MM.1S (cell line): ENCODE measurements at regions not wholly inside any gene's neighbourhood (a gene's known extent, or its start where the extent isn't known, plus 50 kb on each side); places are given as distances from the start of the nearest gene placed in this dataset.

Source experiments
- DNase-seq: peaks from one replicate; pipeline ENCODE4 v3.0.0-alpha.2; 2015
- H2AFZ ChIP-seq: fragments of 300-600 bp; sonication (generic); 2 replicates; pipeline ENCODE4 v1.6.0; 2016; ENCODE audit warnings: antibody characterized with exemption, low read length
- H3F3A ChIP-seq: fragments of 300-600 bp; sonication (generic); 2 replicates; pipeline ENCODE4 v1.6.1; 2016; ENCODE audit warnings: mild to moderate bottlenecking, antibody characterized with exemption, low read length, moderate library complexity, mixed read lengths; ENCODE audit not compliant: insufficient read depth
- H3K27ac ChIP-seq: fragments of 300-600 bp; sonication (generic); 2 replicates; pipeline ENCODE4 v1.5.1; 2016; ENCODE audit warnings: mild to moderate bottlenecking, low read length
- H3K27me3 ChIP-seq: fragments of 300-600 bp; sonication (generic); replicated peaks from 2 replicates; pipeline ENCODE4 v1.6.0; 2016; ENCODE audit warnings: low read length; ENCODE audit not compliant: insufficient read depth
- H3K36me3 ChIP-seq: fragments of 300-600 bp; sonication (generic); replicated peaks from 2 replicates; pipeline ENCODE4 v1.6.1; 2016; ENCODE audit warnings: mild to moderate bottlenecking, low read length, mixed read lengths; ENCODE audit not compliant: insufficient read depth
- H3K4me1 ChIP-seq: fragments of 300-600 bp; sonication (generic); 2 replicates; pipeline ENCODE4 v1.6.1; 2016; ENCODE audit warnings: low read length, mixed read lengths
- H3K4me2 ChIP-seq: fragments of 300-600 bp; sonication (generic); 2 replicates; pipeline ENCODE4 v1.6.0; 2016; ENCODE audit warnings: low read depth, low read length
- H3K4me3 ChIP-seq: fragments of 300-600 bp; sonication (generic); 2 replicates; pipeline ENCODE4 v1.5.1; 2016; ENCODE audit warnings: low read length, mixed read lengths
- H3K79me2 ChIP-seq: fragments of 300-600 bp; sonication (generic); 2 replicates; pipeline ENCODE4 v1.6.1; 2016; ENCODE audit warnings: mixed run types, low read length, mixed read lengths
- H3K9ac ChIP-seq: fragments of 300-600 bp; sonication (generic); 2 replicates; pipeline ENCODE4 v1.6.1; 2016; ENCODE audit warnings: low read length, mixed read lengths
- H3K9me2 ChIP-seq: fragments of 300-600 bp; sonication (generic); replicated peaks from 2 replicates; pipeline ENCODE4 v1.6.1; 2016; ENCODE audit warnings: mild to moderate bottlenecking, low read length, mixed read lengths; ENCODE audit not compliant: insufficient read depth
- H3K9me3 ChIP-seq: fragments of 300-600 bp; sonication (generic); replicated peaks from 2 replicates; pipeline ENCODE4 v1.6.1; 2016; ENCODE audit warnings: mild to moderate bottlenecking, low read length, mixed read lengths; ENCODE audit not compliant: insufficient read depth
- H4K20me1 ChIP-seq: fragments of 300-600 bp; sonication (generic); 2 replicates; pipeline ENCODE4 v1.6.1; 2016; ENCODE audit warnings: mild to moderate bottlenecking, low read length, moderate library complexity, mixed read lengths; ENCODE audit not compliant: insufficient read depth
- CTCF ChIP-seq: fragments of 300-600 bp; sonication (generic); IDR thresholded peaks from 2 replicates; pipeline ENCODE4 v1.5.1; 2016; ENCODE audit warnings: antibody characterized with exemption, low read length, mixed read lengths
- EZH2 ChIP-seq: fragments of 300-600 bp; sonication (generic); optimal IDR thresholded peaks from 2 replicates; pipeline ENCODE3; 2017; ENCODE audit warnings: low read depth, mild to moderate bottlenecking, antibody characterized with exemption, low read length, mixed read lengths
- EZH2phosphoT487 ChIP-seq: fragments of 300-600 bp; sonication (generic); IDR thresholded peaks from 2 replicates; pipeline ENCODE4 v1.6.1; 2018; ENCODE audit warnings: antibody characterized with exemption, low read length

DNA sequence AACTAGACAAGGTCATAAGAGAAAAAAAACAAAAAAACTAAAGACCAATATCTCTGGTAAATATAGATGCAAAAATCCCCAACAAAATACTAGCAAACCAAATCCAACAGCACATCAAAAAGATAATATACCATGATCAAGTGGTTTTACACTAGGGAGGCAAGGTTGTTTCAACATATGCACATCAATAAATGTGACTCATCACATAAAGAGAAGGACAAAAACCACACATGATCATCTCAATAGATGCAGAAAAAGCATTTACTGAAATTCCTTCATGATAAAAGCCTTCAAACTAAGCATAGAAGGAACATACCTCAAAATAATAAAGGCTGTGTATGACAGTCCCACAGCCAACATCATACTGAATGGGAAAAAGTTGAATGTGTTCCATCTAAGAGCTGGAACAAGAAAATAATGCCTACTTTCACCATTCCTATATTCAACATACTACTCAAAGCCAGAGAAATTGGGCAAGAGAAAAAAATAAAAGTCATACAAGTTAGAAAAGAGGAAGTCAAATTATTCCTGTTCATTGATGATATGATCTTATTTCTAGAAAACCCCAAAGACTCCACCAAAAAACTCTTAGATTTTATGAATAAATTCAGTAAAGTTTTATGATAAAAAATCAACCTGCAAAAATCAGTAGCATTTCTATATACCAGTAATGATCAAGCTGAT, 72.2 kb upstream of the FAM169A start:
- no peaks in the 10 kb centered on the region for H3K4me1 ChIP-seq
- no peak overlapping the region for H3K27ac ChIP-seq
- no peak for DNase-seq
- no peak overlapping the region for H2AFZ ChIP-seq
- no peak overlapping the region for H3K4me2 ChIP-seq
- no peak overlapping the region for H3K4me3 ChIP-seq
- H3K36me3 ChIP-seq = no peaks in the 10 kb centered on the region
- no peaks in the 10 kb centered on the region for H3K9me3 ChIP-seq
- H3K79me2 ChIP-seq = no peaks in the 10 kb centered on the region
- no peak overlapping the region for H3K9ac ChIP-seq
- no peaks in the 10 kb centered on the region for H3K9me2 ChIP-seq
- H3K27me3 ChIP-seq = no peaks in the 10 kb centered on the region
- H3F3A ChIP-seq = no peaks in the 10 kb centered on the region
- TF ChIP-seq EZH2phosphoT487 = no peak
- TF ChIP-seq EZH2 = no peak
- TF ChIP-seq CTCF = no peak
- H4K20me1 ChIP-seq = no peaks in the 10 kb centered on the region

DNA sequence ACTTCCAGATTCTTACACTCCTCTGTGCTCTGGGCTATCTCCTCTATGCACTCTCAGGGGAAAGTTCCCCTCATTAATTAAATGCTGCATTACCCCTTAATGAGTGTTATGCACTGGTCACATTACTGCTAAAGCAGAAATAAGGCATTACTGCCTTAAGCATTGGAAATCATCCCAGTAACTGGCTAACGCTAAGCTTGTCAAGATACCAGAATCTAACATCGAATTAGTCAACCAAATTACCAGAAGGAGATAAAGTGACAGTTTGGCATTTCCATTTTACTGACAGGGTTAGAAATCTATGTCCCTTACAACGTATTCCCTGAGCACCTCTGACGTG, 69.5 kb upstream of the FAM169A start:
- no peak for TF ChIP-seq EZH2phosphoT487
- no peak for TF ChIP-seq EZH2
- no peak overlapping the region for H3K27ac ChIP-seq
- no peaks in the 10 kb centered on the region for H3K4me1 ChIP-seq
- no peak for DNase-seq
- H3F3A ChIP-seq = no peaks in the 10 kb centered on the region
- H3K4me3 ChIP-seq = no peak overlapping the region
- no peaks in the 10 kb centered on the region for H3K79me2 ChIP-seq
- H2AFZ ChIP-seq = no peak overlapping the region
- H3K9ac ChIP-seq = no peak overlapping the region
- no peaks in the 10 kb centered on the region for H3K9me2 ChIP-seq
- H3K36me3 ChIP-seq = no peaks in the 10 kb centered on the region
- no peaks in the 10 kb centered on the region for H3K9me3 ChIP-seq
- no peak overlapping the region for H3K4me2 ChIP-seq
- no peaks in the 10 kb centered on the region for H4K20me1 ChIP-seq
- no peaks in the 10 kb centered on the region for H3K27me3 ChIP-seq

DNA sequence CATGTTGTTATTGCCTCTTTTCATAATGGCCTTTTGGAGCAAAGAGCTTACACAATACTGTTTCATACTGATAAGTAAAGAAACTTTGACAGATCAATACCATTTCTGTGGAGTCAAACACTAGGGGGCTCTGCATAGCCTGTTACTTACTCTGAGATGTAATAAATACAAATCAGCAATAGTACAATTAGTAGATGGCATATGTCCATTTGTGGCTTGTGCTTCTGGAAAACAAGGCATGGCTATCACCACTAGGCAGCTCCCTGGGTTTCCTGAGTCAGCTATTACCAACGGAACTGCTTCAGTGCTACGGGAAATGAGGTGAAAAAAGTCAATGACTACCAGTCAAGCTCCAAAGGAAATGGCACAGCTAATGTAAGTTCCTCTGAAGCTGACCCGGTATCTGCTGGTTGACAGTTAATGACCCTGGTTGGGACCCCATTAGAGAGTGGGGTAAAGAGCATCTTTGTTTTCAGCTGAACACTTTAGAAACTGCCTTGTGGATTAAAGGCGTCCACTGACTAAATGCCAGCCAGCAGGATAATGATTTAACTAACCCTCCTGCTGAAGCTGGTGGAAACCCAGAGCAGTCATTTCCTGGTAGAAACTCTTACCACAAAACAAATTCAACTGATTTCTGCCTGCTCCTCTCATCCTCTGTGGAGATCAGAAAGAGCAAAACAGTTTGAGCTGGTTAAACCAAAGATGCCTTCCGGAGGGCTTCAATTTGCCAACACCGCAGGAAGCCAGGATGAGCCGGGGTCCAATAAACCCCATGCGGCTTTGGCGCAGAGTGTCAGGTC, 69.0 kb upstream of the FAM169A start:
- no peak for DNase-seq
- Histone ChIP-seq H3K4me2 (no peak overlapping the region), H3K4me1 (no peaks in the 10 kb centered on the region), H3K36me3 (no peaks in the 10 kb centered on the region), H3K79me2 (no peaks in the 10 kb centered on the region), H3K9me2 (no peaks in the 10 kb centered on the region), H3F3A (no peaks in the 10 kb centered on the region), H3K9me3 (no peaks in the 10 kb centered on the region), H4K20me1 (no peaks in the 10 kb centered on the region), H2AFZ (no peak overlapping the region), H3K4me3 (no peak overlapping the region), H3K9ac (no peak overlapping the region), H3K27ac (no peak overlapping the region), H3K27me3 (no peaks in the 10 kb centered on the region)
- TF ChIP-seq EZH2phosphoT487 (no peak), CTCF (peak; percentile 38)

- H3K4me3 ChIP-seq = no peak overlapping the region
- H3F3A ChIP-seq = no peaks in the 10 kb centered on the region
- H3K9ac ChIP-seq = no peak overlapping the region
These were observed 61.1 kb upstream of the FAM169A start for GRCh38 chr5:74927336-74927735.

More at GRCh38 chr5:74927336-74927735, 61.1 kb upstream of the FAM169A start:
- Histone ChIP-seq H3K9me3 (no peaks in the 10 kb centered on the region), H3K79me2 (no peaks in the 10 kb centered on the region), H4K20me1 (no peaks in the 10 kb centered on the region), H3K4me2 (no peak overlapping the region), H3K36me3 (no peaks in the 10 kb centered on the region), H3K27ac (no peak overlapping the region), H3K27me3 (no peaks in the 10 kb centered on the region), H3K9me2 (no peaks in the 10 kb centered on the region), H2AFZ (no peak overlapping the region), H3K4me1 (no peaks in the 10 kb centered on the region)
- no peak for DNase-seq
- TF ChIP-seq EZH2phosphoT487 = no peak
- TF ChIP-seq CTCF = no peak
- no peak for TF ChIP-seq EZH2
